GM20000 (cell line): ENCODE measurements at regions not wholly inside any gene's neighbourhood (a gene's known extent, or its start where the extent isn't known, plus 50 kb on each side); places are given as distances from the start of the nearest gene placed in this dataset.
A peak's percentile ranks its signal among the peaks of the same experiment; 100 is the strongest.
"Not testable (repeated sequence)": the region's sequence is repeated elsewhere in the genome, so short reads cannot be mapped to it uniquely, and the experiment has no call there.

Source experiments
- DNase-seq: peaks from one replicate; pipeline ENCODE4 v3.0.0; 2012; ENCODE audit warnings: low spot score
- CTCF ChIP-seq: IDR thresholded peaks from 2 replicates; pipeline ENCODE4 v1.5.1; 2012; ENCODE audit warnings: mild to moderate bottlenecking, control low read depth; ENCODE audit errors: extremely low read depth, missing control alignments

- TF ChIP-seq CTCF = no peak
- no peak for DNase-seq
These were observed 682.6 kb downstream of the JRKL start for GRCh38 chr11:97072420-97072819.

GRCh38 chr11:97076666-97077065 is 686.9 kb downstream of the JRKL start:
- DNase-seq = not testable (repeated sequence)

GRCh38 chr11:97078443-97078842 is 688.6 kb downstream of the JRKL start:
- no peak for DNase-seq
- TF ChIP-seq CTCF = no peak

GRCh38 chr11:97079244-97079643 is 689.4 kb downstream of the JRKL start:
- TF ChIP-seq CTCF = no peak
- peak; percentile 14 for DNase-seq

- no peak for TF ChIP-seq CTCF
- no peak for DNase-seq
These were observed 697.6 kb downstream of the JRKL start for GRCh38 chr11:97087419-97087818.

- DNase-seq = no peak
These were observed 703.0 kb downstream of the JRKL start for GRCh38 chr11:97092823-97093222.

DNA sequence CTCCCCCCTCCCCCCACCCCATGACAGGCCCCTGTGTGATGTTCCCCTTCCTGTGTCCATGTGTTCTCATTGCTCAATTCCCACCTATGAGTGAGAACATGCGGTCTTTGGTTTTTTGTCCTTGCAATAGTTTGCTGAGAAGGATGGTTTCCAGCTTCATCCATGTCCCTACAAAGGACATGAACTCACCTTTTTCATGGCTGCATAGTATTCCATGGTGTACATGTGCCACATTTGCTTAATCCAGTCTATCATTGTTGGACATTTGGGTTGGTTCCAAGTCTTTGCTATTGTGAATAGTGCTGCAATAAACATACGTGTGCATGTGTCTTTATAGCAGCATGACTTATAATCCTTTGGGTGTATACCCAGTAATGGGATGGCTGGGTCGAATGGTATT is 712.4 kb downstream of the JRKL start:
- not testable (repeated sequence) for DNase-seq

More at GRCh38 chr11:97092823-97093222, 703.0 kb downstream of the JRKL start:
- no peak for TF ChIP-seq CTCF

DNA sequence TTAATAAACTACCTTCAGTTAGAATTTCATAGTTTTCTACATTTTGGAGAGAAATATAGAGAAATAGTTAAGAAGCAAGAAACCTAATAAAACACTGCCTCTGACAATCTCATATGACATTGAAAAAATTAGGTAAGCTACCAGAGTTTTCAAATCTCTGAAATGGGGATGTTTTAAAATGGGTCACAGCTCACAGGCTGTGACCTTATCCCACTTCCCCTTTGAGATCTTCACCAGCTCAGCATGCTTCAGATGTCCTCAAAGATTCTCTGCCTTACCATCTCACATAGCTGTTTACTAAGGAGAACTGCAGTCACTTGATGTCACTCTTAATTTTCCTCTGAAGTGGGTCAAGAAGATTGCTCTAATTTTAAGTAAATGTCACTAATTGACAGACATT is 717.8 kb downstream of the JRKL start:
- no peak for TF ChIP-seq CTCF
- DNase-seq = no peak

GRCh38 chr11:97109078-97109477 is 719.3 kb downstream of the JRKL start:
- TF ChIP-seq CTCF = no peak
- DNase-seq = no peak
